ENCODE measurements at regions not wholly inside any gene's neighbourhood (a gene's known extent, or its start where the extent isn't known, plus 50 kb on each side); places are given as distances from the start of the nearest gene placed in this dataset.

DNA sequence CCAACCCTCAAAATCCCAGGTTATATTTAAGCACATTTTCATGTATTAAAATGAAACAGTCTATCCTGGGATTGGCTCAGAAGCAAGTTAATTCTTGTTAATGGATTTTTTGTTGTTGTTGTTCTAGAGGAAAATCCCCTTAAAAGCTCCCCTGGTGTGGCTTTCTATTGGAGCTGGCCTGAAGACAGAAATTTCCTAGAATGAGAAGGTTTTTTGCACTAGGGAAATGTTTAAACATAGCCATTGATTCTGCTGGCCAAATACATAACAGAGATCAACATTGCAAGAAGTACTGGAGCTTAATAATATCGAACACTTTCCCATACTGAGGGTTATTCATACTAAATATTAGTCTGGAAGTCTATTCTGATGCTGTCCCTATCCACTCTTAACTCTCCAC is 148.8 kb upstream of the PCDH18 start:
- CTCF ChIA-PET, result no interaction called here
- intact Hi-C loops (cut with micrococcal nuclease), result no loop called here
- no peaks in the 10 kb centered on the region for H3K36me3 Mint-ChIP-seq (ENCODE audit: low read depth)

GRCh38 chr4:137678796-137679195 is 146.5 kb upstream of the PCDH18 start:
- no peak for ATAC-seq
- H3K27me3 Mint-ChIP-seq, result no peaks in the 10 kb centered on the region
- POLR2A ChIA-PET, result no interaction called here

More for the DNA sequence above, 148.8 kb upstream of the PCDH18 start:
- H3K9me3 Mint-ChIP-seq, result no peaks in the 10 kb centered on the region
- no peaks in the 10 kb centered on the region for H3K4me1 Mint-ChIP-seq (ENCODE audit: low read depth)
- H3K4me3 Mint-ChIP-seq, result no peak overlapping the region
- H3K27me3 Mint-ChIP-seq, result no peaks in the 10 kb centered on the region
- POLR2A ChIA-PET, result no interaction called here
- DNase-seq (no peak), ATAC-seq (no peak)
- no peak overlapping the region for H3K27ac Mint-ChIP-seq
- TF ChIP-seq CTCF (IDR thresholded peaks at IDR 0.05), result no peak

GRCh38 chr4:137677863-137678262 is 145.6 kb upstream of the PCDH18 start:
- no peak for TF ChIP-seq CTCF (IDR thresholded peaks at IDR 0.05)
- Mint-ChIP-seq H3K27ac (no peak overlapping the region), H3K36me3 (ENCODE audit: low read depth) (no peaks in the 10 kb centered on the region), H3K9me3 (no peaks in the 10 kb centered on the region), H3K27me3 (no peaks in the 10 kb centered on the region), H3K4me1 (ENCODE audit: low read depth) (no peaks in the 10 kb centered on the region), H3K4me3 (no peak overlapping the region)
- ChIA-PET POLR2A (no interaction called here), CTCF (no interaction called here)
- intact Hi-C loops (cut with micrococcal nuclease), result no loop called here
- DNase-seq, result no peak
- no peak for ATAC-seq

More at GRCh38 chr4:137678796-137679195, 146.5 kb upstream of the PCDH18 start:
- H3K9me3 Mint-ChIP-seq, result no peaks in the 10 kb centered on the region
- TF ChIP-seq CTCF (IDR thresholded peaks at IDR 0.05), result no peak
- DNase-seq, result no peak
- no peaks in the 10 kb centered on the region for H3K36me3 Mint-ChIP-seq (ENCODE audit: low read depth)
- CTCF ChIA-PET, result no interaction called here
- no peak overlapping the region for H3K27ac Mint-ChIP-seq
- no peak overlapping the region for H3K4me3 Mint-ChIP-seq
- intact Hi-C loops (cut with micrococcal nuclease), result no loop called here
- no peaks in the 10 kb centered on the region for H3K4me1 Mint-ChIP-seq (ENCODE audit: low read depth)

DNA sequence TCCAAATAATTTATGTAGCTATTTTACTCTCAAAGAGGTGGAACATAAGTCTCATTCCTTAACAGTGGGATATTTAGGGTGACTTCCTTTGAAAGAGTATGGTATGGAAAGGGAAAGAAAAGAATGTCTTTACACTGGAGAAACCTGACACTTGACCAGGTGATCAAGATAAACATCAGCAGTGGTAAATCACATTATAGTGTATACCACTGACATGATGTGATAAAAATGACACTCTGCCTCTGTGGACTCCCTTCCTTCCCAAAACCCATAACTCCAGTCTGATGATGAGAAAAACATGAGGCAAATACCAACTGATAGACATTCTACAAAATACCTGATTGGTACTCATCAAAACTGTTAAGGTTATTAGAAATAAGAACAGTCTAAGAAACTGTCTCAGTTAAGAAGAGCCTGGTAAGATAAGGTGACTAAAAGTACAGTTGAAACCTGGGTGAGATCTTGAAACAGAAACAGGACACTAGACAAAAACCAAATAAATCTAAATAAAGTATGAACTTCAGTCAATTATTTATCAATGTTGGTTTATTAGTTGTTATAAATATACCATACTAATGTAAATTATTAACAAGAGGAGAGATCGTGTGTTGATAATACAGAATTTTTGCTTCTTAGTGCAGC is 144.2 kb upstream of the PCDH18 start:
- Mint-ChIP-seq H3K27me3 (no peaks in the 10 kb centered on the region), H3K27ac (no peak overlapping the region), H3K4me1 (ENCODE audit: low read depth) (no peaks in the 10 kb centered on the region), H3K9me3 (no peaks in the 10 kb centered on the region), H3K4me3 (no peak overlapping the region), H3K36me3 (ENCODE audit: low read depth) (no peaks in the 10 kb centered on the region)
- ChIA-PET CTCF (no interaction called here), POLR2A (no interaction called here)
- ATAC-seq (no peak), DNase-seq (no peak)
- intact Hi-C loops (cut with micrococcal nuclease), result no loop called here
- TF ChIP-seq CTCF (IDR thresholded peaks at IDR 0.05), result no peak

GRCh38 chr4:137674066-137674465 is 141.8 kb upstream of the PCDH18 start:
- Mint-ChIP-seq H3K4me1 (ENCODE audit: low read depth) (no peaks in the 10 kb centered on the region), H3K27ac (no peak overlapping the region), H3K4me3 (no peak overlapping the region), H3K27me3 (no peaks in the 10 kb centered on the region), H3K36me3 (ENCODE audit: low read depth) (no peaks in the 10 kb centered on the region), H3K9me3 (no peaks in the 10 kb centered on the region)
- ChIA-PET CTCF (no interaction called here), POLR2A (no interaction called here)
- ATAC-seq (no peak), DNase-seq (no peak)
- no peak for TF ChIP-seq CTCF (IDR thresholded peaks at IDR 0.05)
- intact Hi-C loops (cut with micrococcal nuclease), result no loop called here

Measured in activated CD8-positive, alpha-beta T cell treated with anti-CD3 and anti-CD28 coated beads for 36 hours (primary cell).